ENCODE measurements at regions not wholly inside any gene's neighbourhood (a gene's known extent, or its start where the extent isn't known, plus 50 kb on each side); places are given as distances from the start of the nearest gene placed in this dataset.

DNA sequence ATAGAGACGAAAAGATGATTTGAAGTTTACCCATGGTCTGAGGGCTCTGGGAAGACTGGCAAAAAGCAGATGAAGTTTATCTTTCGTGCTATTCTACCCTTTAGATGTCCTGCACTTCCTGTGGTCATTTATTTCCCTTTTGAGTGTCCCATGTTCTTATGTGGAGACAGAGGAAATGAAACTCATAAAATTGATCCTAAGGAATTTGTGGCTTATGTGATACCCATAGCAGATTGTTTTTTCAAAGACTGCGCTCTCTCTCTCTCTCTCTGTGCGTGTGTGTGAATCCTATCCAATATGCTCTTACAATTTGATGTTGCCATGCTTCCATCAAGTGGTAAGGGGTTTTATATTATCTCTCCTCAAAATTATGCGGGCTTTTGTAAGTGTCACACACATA, 607.5 kb upstream of the DPPA4 start:
- TF ChIP-seq CTCF (conservative IDR thresholded peaks at IDR 0.05 in 1 of 2, IDR thresholded peaks at IDR 0.05 in 1 of 2; ENCODE audit: extremely low read depth in 1 of 2, insufficient read depth in 1 of 2, low read depth in 1 of 2, low read length in 2 of 2), result no peak
- no peak for TF ChIP-seq EZH2 (IDR thresholded peaks at IDR 0.05; ENCODE audit: borderline replicate concordance, low read length)

Measured in mammary epithelial cell (primary cell).